Liver (tissue), 8 donors: ENCODE measurements at regions not wholly inside any gene's neighbourhood (a gene's known extent, or its start where the extent isn't known, plus 50 kb on each side); places are given as distances from the start of the nearest gene placed in this dataset.

Experiments used
- DNase-seq: peaks from one replicate; pipeline ENCODE4 v3.0.0-alpha.2; 2017; ENCODE audit warnings: low spot score
- H3K27ac ChIP-seq, 2 donors: one replicate each; pipeline ENCODE4 v1.7.0; 2013; ENCODE audit warnings: inconsistent platforms in 2 of 2, low read length in 2 of 2, control low read depth in 1 of 2, low read depth in 1 of 2, mild to moderate bottlenecking in 1 of 2
- H3K27me3 ChIP-seq, 4 donors: one replicate each; pipeline versions ENCODE4 v1.6.1 to v1.7.0; 2013; ENCODE audit warnings: low read length in 3 of 4, inconsistent platforms in 1 of 4, mild to moderate bottlenecking in 1 of 4, moderate library complexity in 1 of 4; ENCODE audit not compliant: control insufficient read depth in 4 of 4, insufficient read depth in 4 of 4
- H3K36me3 ChIP-seq, 4 donors: one replicate each; pipeline versions ENCODE4 v1.6.1 to v1.7.0; 2013; ENCODE audit warnings: low read length in 3 of 4, mild to moderate bottlenecking in 3 of 4, low read depth in 1 of 4, moderate library complexity in 1 of 4; ENCODE audit not compliant: control insufficient read depth in 4 of 4, insufficient read depth in 3 of 4
- H3K4me1 ChIP-seq, 4 donors: one replicate each; pipeline versions ENCODE4 v1.6.1 to v1.7.0; 2013; ENCODE audit warnings: low read length in 3 of 4, mild to moderate bottlenecking in 3 of 4, moderate library complexity in 1 of 4; ENCODE audit not compliant: control insufficient read depth in 4 of 4, insufficient read depth in 4 of 4
- H3K4me3 ChIP-seq, 3 donors: one replicate each; pipeline versions ENCODE4 v1.6.1 to v1.7.0; 2013; ENCODE audit warnings: low read length in 3 of 3, control low read depth in 1 of 3, low read depth in 1 of 3, mild to moderate bottlenecking in 1 of 3
- H3K9ac ChIP-seq, 2 donors: one replicate each; pipeline ENCODE4 v1.7.0; 2013; ENCODE audit warnings: low read length in 2 of 2, mild to moderate bottlenecking in 2 of 2, moderate library complexity in 2 of 2, control low read depth in 1 of 2, low read depth in 1 of 2
- H3K9me3 ChIP-seq, 4 donors: one replicate each; pipeline versions ENCODE4 v1.6.1 to v1.7.0; 2013; ENCODE audit warnings: low read length in 3 of 4; ENCODE audit not compliant: control insufficient read depth in 4 of 4
- ATF3 ChIP-seq: IDR thresholded peaks from 2 replicates; pipeline ENCODE4 v1.6.1; 2016; ENCODE audit warnings: antibody characterized with exemption
- EGR1 ChIP-seq, 2 donors: IDR thresholded peaks; 2 replicates each; pipeline ENCODE4 v1.6.1; 2016 to 2018; ENCODE audit warnings: antibody characterized with exemption in 2 of 2, low read depth in 2 of 2
- FOXA1 ChIP-seq: IDR thresholded peaks from 2 replicates; pipeline ENCODE4 v1.6.1; 2016; ENCODE audit warnings: antibody characterized with exemption
- FOXA2 ChIP-seq: IDR thresholded peaks from 2 replicates; pipeline ENCODE4 v1.6.1; 2016; ENCODE audit warnings: antibody characterized with exemption
- GABPA ChIP-seq, 2 donors: IDR thresholded peaks in 1 of 2; conservative IDR thresholded peaks in 1 of 2; 2 replicates each; pipeline ENCODE4 v1.6.1; 2016; ENCODE audit warnings: antibody characterized with exemption in 2 of 2, mild to moderate bottlenecking in 1 of 2, moderate library complexity in 1 of 2
- HNF4G ChIP-seq: IDR thresholded peaks from 2 replicates; pipeline ENCODE4 v1.6.1; 2016; ENCODE audit warnings: antibody characterized with exemption
- JUND ChIP-seq, 2 donors: IDR thresholded peaks; 2 replicates each; pipeline ENCODE4 v1.6.1; 2016; ENCODE audit warnings: antibody characterized with exemption in 2 of 2
- MAX ChIP-seq: IDR thresholded peaks from 2 replicates; pipeline ENCODE4 v1.6.1; 2016; ENCODE audit warnings: antibody characterized with exemption
- NR2F2 ChIP-seq: IDR thresholded peaks from 2 replicates; pipeline ENCODE4 v1.6.1; 2016; ENCODE audit warnings: antibody characterized with exemption
- RXRA ChIP-seq, 2 donors: IDR thresholded peaks; 2 replicates each; pipeline ENCODE4 v1.6.1; 2017 to 2018; ENCODE audit warnings: antibody characterized with exemption in 2 of 2, mild to moderate bottlenecking in 1 of 2
- SP1 ChIP-seq: IDR thresholded peaks from 2 replicates; pipeline ENCODE4 v1.6.1; 2018; ENCODE audit warnings: antibody characterized with exemption, mild to moderate bottlenecking
- TAF1 ChIP-seq: conservative IDR thresholded peaks from 2 replicates; pipeline ENCODE4 v1.6.1; 2016; ENCODE audit warnings: antibody characterized with exemption, mild to moderate bottlenecking
- WGBS: extraction: QIAGEN DNeasy Blood & Tissue Kit; methylation state at CpG from one replicate; pipeline ENCODE4 v1.1.7; 2013; 5-methylcytosine and 5-hydroxymethylcytosine counted together
- TF ChIP-seq, protein P1 (sequence below): IDR thresholded peaks from 2 replicates; pipeline ENCODE4 v1.6.1; 2016; ENCODE audit warnings: antibody characterized with exemption, mild to moderate bottlenecking
- TF ChIP-seq, protein P2 (sequence below): IDR thresholded peaks from 2 replicates; pipeline ENCODE4 v1.6.1; 2016; ENCODE audit warnings: antibody characterized with exemption
- TF ChIP-seq, protein P3 (sequence below): fragments of 150-350 bp; IDR thresholded peaks from 2 replicates; pipeline ENCODE4 v1.5.1; 2017; ENCODE audit warnings: improper control_type of control experiment, low read depth, low read length; ENCODE audit not compliant: missing input control
- donor health status: healthy.
- donor health status: healthy.
- donor health status: healthy.
- donor health status: healthy.
- donor health status: healthy.

DNA sequence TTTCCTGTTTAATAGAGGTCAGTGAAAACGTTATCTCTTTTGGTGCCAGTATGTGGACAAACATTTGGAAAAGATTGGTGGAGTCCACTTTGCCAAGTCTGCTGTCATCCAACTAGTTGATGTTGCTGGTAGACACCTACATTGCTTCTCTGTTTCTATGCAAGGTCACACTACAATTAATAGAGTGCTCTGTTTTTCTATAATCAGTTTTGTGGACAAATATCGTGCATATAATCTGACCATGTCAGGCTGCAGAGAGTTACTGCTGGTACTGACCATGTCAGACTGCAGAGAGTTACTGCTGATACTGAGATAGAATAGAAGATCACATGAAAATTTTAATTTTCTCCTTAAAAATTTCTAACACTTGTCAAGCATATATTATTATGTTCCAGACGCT is 603.3 kb downstream of the TSN start:
- TF ChIP-seq TAF1 (no peak), EGR1 (IDR thresholded peaks at IDR 0.05; ENCODE audit: low read depth in 2 of 2) (no peak), FOXA1 (no peak), MAX (no peak), HNF4G (no peak), GABPA (IDR thresholded peaks at IDR 0.05 in 1 of 2, conservative IDR thresholded peaks at IDR 0.05 in 1 of 2) (no peak), NR2F2 (no peak), FOXA2 (no peak), JUND (IDR thresholded peaks at IDR 0.05) (no peak)
- TF ChIP-seq, protein P1, sequence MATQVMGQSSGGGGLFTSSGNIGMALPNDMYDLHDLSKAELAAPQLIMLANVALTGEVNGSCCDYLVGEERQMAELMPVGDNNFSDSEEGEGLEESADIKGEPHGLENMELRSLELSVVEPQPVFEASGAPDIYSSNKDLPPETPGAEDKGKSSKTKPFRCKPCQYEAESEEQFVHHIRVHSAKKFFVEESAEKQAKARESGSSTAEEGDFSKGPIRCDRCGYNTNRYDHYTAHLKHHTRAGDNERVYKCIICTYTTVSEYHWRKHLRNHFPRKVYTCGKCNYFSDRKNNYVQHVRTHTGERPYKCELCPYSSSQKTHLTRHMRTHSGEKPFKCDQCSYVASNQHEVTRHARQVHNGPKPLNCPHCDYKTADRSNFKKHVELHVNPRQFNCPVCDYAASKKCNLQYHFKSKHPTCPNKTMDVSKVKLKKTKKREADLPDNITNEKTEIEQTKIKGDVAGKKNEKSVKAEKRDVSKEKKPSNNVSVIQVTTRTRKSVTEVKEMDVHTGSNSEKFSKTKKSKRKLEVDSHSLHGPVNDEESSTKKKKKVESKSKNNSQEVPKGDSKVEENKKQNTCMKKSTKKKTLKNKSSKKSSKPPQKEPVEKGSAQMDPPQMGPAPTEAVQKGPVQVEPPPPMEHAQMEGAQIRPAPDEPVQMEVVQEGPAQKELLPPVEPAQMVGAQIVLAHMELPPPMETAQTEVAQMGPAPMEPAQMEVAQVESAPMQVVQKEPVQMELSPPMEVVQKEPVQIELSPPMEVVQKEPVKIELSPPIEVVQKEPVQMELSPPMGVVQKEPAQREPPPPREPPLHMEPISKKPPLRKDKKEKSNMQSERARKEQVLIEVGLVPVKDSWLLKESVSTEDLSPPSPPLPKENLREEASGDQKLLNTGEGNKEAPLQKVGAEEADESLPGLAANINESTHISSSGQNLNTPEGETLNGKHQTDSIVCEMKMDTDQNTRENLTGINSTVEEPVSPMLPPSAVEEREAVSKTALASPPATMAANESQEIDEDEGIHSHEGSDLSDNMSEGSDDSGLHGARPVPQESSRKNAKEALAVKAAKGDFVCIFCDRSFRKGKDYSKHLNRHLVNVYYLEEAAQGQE: no peak
- TF ChIP-seq, protein P2, sequence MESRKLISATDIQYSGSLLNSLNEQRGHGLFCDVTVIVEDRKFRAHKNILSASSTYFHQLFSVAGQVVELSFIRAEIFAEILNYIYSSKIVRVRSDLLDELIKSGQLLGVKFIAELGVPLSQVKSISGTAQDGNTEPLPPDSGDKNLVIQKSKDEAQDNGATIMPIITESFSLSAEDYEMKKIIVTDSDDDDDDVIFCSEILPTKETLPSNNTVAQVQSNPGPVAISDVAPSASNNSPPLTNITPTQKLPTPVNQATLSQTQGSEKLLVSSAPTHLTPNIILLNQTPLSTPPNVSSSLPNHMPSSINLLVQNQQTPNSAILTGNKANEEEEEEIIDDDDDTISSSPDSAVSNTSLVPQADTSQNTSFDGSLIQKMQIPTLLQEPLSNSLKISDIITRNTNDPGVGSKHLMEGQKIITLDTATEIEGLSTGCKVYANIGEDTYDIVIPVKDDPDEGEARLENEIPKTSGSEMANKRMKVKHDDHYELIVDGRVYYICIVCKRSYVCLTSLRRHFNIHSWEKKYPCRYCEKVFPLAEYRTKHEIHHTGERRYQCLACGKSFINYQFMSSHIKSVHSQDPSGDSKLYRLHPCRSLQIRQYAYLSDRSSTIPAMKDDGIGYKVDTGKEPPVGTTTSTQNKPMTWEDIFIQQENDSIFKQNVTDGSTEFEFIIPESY: no peak
- H3K27me3 ChIP-seq: peaks cover 0 to 5% (median 0%) of the 10 kb centered on the region in 4 donors
- no peaks in the 10 kb centered on the region for H3K4me1 ChIP-seq
- no peak overlapping the region for H3K9ac ChIP-seq
- H3K4me3 ChIP-seq: no peak overlapping the region
- DNase-seq: no peak
- H3K27ac ChIP-seq: no peak overlapping the region
- H3K9me3 ChIP-seq: no peaks in the 10 kb centered on the region
- WGBS: 50% methylated on average over 3 of the region's 3 CpGs
- no peaks in the 10 kb centered on the region for H3K36me3 ChIP-seq

DNA sequence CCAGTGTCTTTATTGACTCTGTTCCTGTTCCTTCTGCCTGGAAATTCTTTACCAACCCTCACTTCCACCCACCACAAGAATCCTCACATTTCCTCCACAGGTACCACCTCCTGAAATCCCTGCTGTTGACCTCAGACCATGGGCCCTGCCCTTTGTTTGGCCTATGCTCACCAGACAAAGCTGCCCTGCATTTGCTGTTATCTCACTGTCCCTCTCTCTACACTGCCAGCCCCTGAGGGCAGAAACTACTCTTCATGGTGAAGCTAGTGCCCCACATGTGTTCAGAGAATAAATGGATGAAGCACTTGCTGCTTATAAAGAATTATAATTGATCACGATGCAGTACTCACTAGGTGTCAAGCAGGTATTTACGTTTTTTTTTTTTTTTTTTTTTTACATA is 608.4 kb downstream of the TSN start:
- no peak for DNase-seq
- Histone ChIP-seq H3K4me1 (no peaks in the 10 kb centered on the region), H3K4me3 (no peak overlapping the region), H3K27ac (no peak overlapping the region), H3K9me3 (no peaks in the 10 kb centered on the region), H3K27me3 (no peaks in the 10 kb centered on the region), H3K9ac (no peak overlapping the region), H3K36me3 (no peaks in the 10 kb centered on the region)
- TF ChIP-seq GABPA (IDR thresholded peaks at IDR 0.05 in 1 of 2, conservative IDR thresholded peaks at IDR 0.05 in 1 of 2) (no peak), RXRA (IDR thresholded peaks at IDR 0.05) (no peak), SP1 (no peak), NR2F2 (no peak), ATF3 (no peak), FOXA1 (no peak)
- TF ChIP-seq, protein P3, sequence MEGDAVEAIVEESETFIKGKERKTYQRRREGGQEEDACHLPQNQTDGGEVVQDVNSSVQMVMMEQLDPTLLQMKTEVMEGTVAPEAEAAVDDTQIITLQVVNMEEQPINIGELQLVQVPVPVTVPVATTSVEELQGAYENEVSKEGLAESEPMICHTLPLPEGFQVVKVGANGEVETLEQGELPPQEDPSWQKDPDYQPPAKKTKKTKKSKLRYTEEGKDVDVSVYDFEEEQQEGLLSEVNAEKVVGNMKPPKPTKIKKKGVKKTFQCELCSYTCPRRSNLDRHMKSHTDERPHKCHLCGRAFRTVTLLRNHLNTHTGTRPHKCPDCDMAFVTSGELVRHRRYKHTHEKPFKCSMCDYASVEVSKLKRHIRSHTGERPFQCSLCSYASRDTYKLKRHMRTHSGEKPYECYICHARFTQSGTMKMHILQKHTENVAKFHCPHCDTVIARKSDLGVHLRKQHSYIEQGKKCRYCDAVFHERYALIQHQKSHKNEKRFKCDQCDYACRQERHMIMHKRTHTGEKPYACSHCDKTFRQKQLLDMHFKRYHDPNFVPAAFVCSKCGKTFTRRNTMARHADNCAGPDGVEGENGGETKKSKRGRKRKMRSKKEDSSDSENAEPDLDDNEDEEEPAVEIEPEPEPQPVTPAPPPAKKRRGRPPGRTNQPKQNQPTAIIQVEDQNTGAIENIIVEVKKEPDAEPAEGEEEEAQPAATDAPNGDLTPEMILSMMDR: no peak
- WGBS: 65% methylated on average over 2 of the region's 2 CpGs
